ENCODE measurements at regions not wholly inside any gene's neighbourhood (a gene's known extent, or its start where the extent isn't known, plus 50 kb on each side); places are given as distances from the start of the nearest gene placed in this dataset.

- TF ChIP-seq CTCF (IDR thresholded peaks at IDR 0.05; ENCODE audit: low read depth, low read length, missing control alignments) = no peak
- H3K4me3 ChIP-seq (ENCODE audit: low read depth, low read length) = no peak overlapping the region
- no peak for DNase-seq (ENCODE audit: low read depth)
Observed at GRCh38 chr13:55682776-55683175, 1457.9 kb upstream of the PRR20A start.

DNA sequence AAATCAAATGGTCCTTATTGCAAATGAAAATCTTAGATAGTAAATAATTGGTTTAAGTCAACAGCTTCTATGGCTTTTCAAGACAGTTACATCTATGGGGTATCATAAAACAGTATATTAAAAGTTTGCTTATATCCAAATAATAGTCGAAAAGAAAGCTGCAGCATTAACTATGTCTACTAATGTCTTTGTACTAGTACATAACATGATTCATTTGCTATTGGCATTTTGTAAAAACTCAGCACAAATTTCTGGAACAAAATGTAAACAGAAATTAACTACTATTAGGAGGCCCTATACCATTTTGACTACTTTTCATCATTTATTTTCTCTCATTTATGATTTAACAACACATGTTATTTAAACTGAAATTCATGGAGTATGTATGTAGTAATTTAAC lies 1435.2 kb upstream of the PRR20A start:
- no peak overlapping the region for H3K4me3 ChIP-seq (ENCODE audit: low read depth, low read length)

GRCh38 chr13:55705971-55706370 lies 1434.7 kb upstream of the PRR20A start:
- no peak overlapping the region for H3K4me3 ChIP-seq (ENCODE audit: low read depth, low read length)
- DNase-seq (ENCODE audit: low read depth) = no peak
- no peak for TF ChIP-seq CTCF (IDR thresholded peaks at IDR 0.05; ENCODE audit: low read depth, low read length, missing control alignments)

More for the DNA sequence above, 1435.2 kb upstream of the PRR20A start:
- no peak for TF ChIP-seq CTCF (IDR thresholded peaks at IDR 0.05; ENCODE audit: low read depth, low read length, missing control alignments)
- no peak for DNase-seq (ENCODE audit: low read depth)

DNA sequence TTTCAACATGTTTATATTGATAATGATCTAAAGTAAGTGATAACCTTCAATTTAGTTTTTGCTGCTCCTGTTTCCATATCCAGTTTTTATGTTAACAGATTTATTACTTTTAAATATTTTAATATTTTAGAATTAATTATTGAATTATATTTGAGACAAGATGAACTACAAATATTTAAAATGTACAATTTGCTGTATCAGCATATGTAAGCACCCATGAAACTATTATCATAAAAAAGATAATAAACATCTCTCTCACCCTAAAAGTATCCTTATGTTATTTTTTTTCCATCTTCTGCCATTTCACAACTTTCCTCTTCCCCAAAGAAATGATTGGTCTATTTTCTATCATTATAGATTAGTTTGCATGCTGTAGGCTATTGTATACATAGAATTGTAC lies 1426.6 kb upstream of the PRR20A start:
- no peak for DNase-seq (ENCODE audit: low read depth)
- H3K4me3 ChIP-seq (ENCODE audit: low read depth, low read length) = no peak overlapping the region
- no peak for TF ChIP-seq CTCF (IDR thresholded peaks at IDR 0.05; ENCODE audit: low read depth, low read length, missing control alignments)

DNA sequence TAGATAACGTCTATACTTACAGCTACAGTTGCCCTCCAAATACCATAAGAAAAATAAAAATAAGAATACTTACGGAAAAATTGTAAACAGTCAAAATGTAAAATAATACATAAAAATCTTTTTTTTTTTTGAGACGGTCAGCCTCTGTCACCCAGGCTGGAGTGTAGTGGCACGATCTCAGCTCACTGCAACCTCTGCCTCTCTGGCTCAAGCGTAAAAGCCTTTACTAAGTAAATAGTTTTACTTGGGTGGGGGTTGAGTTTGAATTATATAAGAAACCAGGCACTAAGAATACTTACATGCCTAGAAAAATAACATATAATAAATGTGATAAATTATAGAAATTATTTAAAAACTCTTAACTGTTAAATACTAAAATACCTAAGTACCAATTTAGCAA lies 1413.0 kb upstream of the PRR20A start:
- H3K4me3 ChIP-seq (ENCODE audit: low read depth, low read length) = no peak overlapping the region
- TF ChIP-seq CTCF (IDR thresholded peaks at IDR 0.05; ENCODE audit: low read depth, low read length, missing control alignments) = no peak
- no peak for DNase-seq (ENCODE audit: low read depth)

DNA sequence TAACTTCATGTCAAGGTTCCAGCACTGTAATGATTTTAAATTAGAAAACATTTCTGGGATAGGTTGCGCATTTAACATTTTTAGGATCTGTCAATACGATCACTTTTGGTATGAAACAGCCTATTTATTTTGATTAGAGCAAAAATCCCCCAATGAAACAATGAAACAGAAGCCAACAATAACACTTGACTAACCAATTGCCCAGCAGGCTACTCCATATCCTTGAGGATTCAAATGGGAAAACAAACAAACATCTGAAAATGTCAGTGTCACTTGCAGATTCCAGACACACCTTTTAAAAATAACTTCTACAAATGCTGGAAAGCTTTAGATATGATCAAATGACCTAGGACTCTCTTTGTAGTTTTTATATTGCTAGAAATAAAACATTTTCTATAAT lies 1412.5 kb upstream of the PRR20A start:
- H3K4me3 ChIP-seq (ENCODE audit: low read depth, low read length) = no peak overlapping the region
- no peak for TF ChIP-seq CTCF (IDR thresholded peaks at IDR 0.05; ENCODE audit: low read depth, low read length, missing control alignments)
- no peak for DNase-seq (ENCODE audit: low read depth)

GRCh38 chr13:55745828-55746227 lies 1394.9 kb upstream of the PRR20A start:
- no peak overlapping the region for H3K4me3 ChIP-seq (ENCODE audit: low read depth, low read length)
- DNase-seq (ENCODE audit: low read depth) = no peak
- TF ChIP-seq CTCF (IDR thresholded peaks at IDR 0.05; ENCODE audit: low read depth, low read length, missing control alignments) = no peak
